SK-N-MC (cell line): ENCODE measurements at regions not wholly inside any gene's neighbourhood (a gene's known extent, or its start where the extent isn't known, plus 50 kb on each side); places are given as distances from the start of the nearest gene placed in this dataset.

Experiments used
- DNase-seq: peaks from one replicate; pipeline ENCODE4 v3.0.0-alpha.2; 2011; ENCODE audit warnings: low read depth, low spot score
- H3K27ac ChIP-seq: fragments of 200-600 bp; sonication (generic); 2 replicates; pipeline ENCODE4 v1.5.1; 2016; ENCODE audit warnings: mixed run types
- H3K36me3 ChIP-seq: fragments of 200-600 bp; sonication (generic); 2 replicates; pipeline ENCODE4 v1.6.1; 2017; ENCODE audit warnings: antibody characterized with exemption, low read length, mixed read lengths; ENCODE audit not compliant: insufficient read depth
- H3K4me3 ChIP-seq: fragments of 200-600 bp; sonication (generic); 2 replicates; pipeline ENCODE4 v1.5.1; 2016
- H3K9ac ChIP-seq: fragments of 200-600 bp; sonication (generic); 2 replicates; pipeline ENCODE4 v1.8.0; 2017; ENCODE audit warnings: mixed run types, mixed read lengths; ENCODE audit not compliant: insufficient read length
- H3K9me3 ChIP-seq: fragments of 200-600 bp; sonication (generic); 2 replicates; pipeline ENCODE4 v1.6.1; 2017; ENCODE audit warnings: low read depth, mild to moderate bottlenecking, antibody characterized with exemption, low read length, moderate library complexity, mixed read lengths
- EZH2 ChIP-seq: fragments of 200-600 bp; sonication (generic); IDR thresholded peaks from one replicate; pipeline ENCODE4 v1.6.1; 2017; ENCODE audit warnings: antibody characterized with exemption
- FOXP2 ChIP-seq: optimal IDR thresholded peaks from 2 replicates; pipeline ENCODE3; 2011; ENCODE audit warnings: mild to moderate bottlenecking, moderate library complexity; ENCODE audit not compliant: insufficient read depth; ENCODE audit errors: extremely low read length, control extremely low read depth
- POLR2AphosphoS5 ChIP-seq: IDR thresholded peaks from 2 replicates; pipeline ENCODE4 v1.6.1; 2012; ENCODE audit warnings: mild to moderate bottlenecking, low read depth, low read length, borderline replicate concordance

DNA sequence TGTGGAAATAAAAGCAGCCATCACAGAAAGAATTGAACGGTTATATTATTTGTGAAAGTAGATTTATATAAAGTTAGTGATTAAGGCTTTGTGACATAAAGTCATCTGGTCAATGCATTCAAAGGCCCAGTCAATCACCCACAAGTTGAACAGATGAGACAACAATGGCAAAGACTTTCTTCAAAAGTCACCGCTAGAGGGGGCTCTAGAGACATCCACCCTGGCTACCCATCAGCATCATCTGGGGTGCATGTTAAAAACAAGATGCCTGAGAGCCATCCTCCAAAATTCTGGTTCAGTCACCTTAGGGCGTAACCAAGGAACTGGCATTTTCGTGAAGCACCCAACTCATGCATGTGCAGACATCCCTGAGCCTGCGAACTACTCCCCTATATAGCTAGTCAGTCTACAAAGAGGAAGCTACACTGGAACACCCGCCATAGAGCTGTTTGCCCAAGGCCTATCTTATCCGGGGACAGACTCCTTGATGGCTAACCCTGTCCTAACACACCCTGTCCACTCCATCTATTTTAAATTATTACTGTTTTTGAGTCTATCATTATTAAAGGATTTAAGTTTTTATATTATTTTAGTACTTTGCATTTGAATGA is 970.5 kb downstream of the UQCRFS1 start:
- TF ChIP-seq POLR2AphosphoS5 (no peak), FOXP2 (no peak), EZH2 (no peak)
- H3K9ac ChIP-seq: no peak overlapping the region
- no peaks in the 10 kb centered on the region for H3K36me3 ChIP-seq
- no peak for DNase-seq
- no peak overlapping the region for H3K4me3 ChIP-seq
- H3K9me3 ChIP-seq: no peaks in the 10 kb centered on the region
- no peak overlapping the region for H3K27ac ChIP-seq

DNA sequence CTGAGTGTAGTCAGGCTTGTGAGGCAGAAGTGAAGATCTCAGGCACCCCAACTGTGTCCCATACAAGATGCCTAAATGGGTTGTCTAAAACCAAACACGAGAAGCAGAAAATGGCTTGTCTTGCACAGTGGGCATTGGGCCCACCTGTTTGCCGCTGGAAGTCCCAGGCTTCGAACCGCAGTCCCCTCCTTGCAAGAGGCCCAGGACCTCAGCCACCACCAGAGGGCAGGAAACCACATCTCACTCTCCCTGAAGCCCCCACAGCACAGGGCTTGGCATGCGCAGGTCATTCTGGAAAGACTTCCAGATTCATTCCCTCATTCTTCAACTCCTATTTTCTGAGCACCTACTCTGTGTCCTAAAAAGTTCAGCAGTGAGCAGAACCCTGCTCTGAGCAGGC is 973.7 kb downstream of the UQCRFS1 start:
- Histone ChIP-seq H3K9me3 (no peaks in the 10 kb centered on the region), H3K4me3 (no peak overlapping the region), H3K9ac (no peak overlapping the region), H3K36me3 (no peaks in the 10 kb centered on the region), H3K27ac (no peak overlapping the region)
- no peak for TF ChIP-seq POLR2AphosphoS5
- no peak for TF ChIP-seq FOXP2
- TF ChIP-seq EZH2: no peak
- no peak for DNase-seq

DNA sequence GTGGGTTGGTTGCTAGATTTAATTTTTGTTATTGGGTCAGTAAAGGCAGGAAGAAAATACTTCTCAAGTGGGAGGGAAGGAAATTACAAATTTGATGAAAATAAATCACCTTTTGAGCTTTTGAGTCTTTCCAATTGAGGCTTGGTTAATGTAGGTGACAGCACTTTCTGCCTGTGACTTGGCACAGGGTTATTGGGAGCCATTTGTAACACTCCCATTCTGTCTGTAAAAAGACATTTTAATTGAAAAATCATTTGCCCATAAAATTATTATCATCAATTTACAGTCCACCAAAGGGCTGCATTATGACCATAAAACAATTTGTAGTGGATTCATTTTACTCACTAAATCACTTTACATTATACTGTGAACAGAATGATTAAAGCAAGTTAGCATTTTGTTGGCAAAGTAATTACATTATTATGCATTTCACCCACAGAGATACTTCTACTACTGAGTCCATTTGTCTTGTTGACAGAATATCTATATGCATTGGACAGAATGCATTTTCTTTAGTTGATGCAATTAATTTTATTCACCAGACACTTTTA is 974.6 kb downstream of the UQCRFS1 start:
- TF ChIP-seq FOXP2 (no peak), EZH2 (no peak), POLR2AphosphoS5 (no peak)
- no peaks in the 10 kb centered on the region for H3K36me3 ChIP-seq
- no peaks in the 10 kb centered on the region for H3K9me3 ChIP-seq
- DNase-seq: no peak
- no peak overlapping the region for H3K9ac ChIP-seq
- no peak overlapping the region for H3K27ac ChIP-seq
- H3K4me3 ChIP-seq: no peak overlapping the region

DNA sequence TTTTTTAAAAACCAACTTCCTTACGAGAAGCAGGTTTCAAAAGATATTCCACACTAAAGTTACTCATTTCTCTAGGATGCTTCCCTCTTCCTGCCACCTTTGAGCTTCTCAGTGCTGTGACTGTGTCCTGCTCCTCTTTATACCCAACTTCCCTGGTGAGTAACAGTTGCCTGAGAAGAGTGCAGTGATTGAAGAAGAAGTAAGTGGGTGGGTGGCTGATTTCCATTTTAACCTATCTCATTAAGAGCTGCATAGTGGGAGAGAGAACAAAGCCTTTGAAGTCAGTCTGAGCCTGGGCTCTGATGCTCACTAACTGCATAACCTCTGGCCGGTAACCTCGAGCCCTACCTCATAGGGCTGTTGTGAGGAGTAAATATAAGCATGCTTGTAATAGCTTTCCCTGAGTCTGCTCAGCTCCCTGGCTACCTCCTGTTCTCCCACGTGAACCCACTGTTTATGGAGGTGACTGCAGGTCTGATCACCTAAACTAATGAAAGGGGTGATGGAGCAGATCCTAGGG is 977.3 kb downstream of the UQCRFS1 start:
- TF ChIP-seq POLR2AphosphoS5: no peak
- TF ChIP-seq FOXP2: no peak
- no peak for TF ChIP-seq EZH2
- Histone ChIP-seq H3K9me3 (no peaks in the 10 kb centered on the region), H3K9ac (no peak overlapping the region), H3K27ac (no peak overlapping the region), H3K4me3 (no peak overlapping the region), H3K36me3 (no peaks in the 10 kb centered on the region)
- no peak for DNase-seq

DNA sequence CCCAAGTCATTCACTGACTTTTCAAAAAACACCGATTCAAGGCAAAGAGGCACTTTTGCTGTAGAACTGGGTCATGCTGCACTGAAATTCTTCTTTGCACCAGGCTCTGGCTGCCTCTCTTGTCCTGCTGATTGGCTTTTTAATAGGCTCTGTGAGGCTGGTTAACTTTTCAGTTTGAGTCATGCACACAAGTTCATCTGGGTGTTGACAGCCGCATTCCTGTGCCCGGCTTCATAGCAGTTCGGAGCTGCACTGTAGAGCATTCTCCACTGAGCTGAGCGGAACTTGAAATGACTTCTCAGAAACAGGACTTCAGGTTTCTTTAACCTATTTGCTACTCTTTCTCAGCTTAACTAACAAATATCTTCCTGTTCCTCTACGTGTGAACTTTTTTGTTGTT is 978.3 kb downstream of the UQCRFS1 start:
- Histone ChIP-seq H3K27ac (no peak overlapping the region), H3K36me3 (no peaks in the 10 kb centered on the region), H3K4me3 (no peak overlapping the region), H3K9ac (no peak overlapping the region), H3K9me3 (no peaks in the 10 kb centered on the region)
- TF ChIP-seq EZH2 (no peak), POLR2AphosphoS5 (no peak)
- DNase-seq: no peak

GRCh38 chr19:28228854-28229253 is 984.1 kb downstream of the UQCRFS1 start:
- DNase-seq: no peak
- no peak for TF ChIP-seq FOXP2
- no peak for TF ChIP-seq EZH2
- TF ChIP-seq POLR2AphosphoS5: no peak
- no peak overlapping the region for H3K27ac ChIP-seq
- no peaks in the 10 kb centered on the region for H3K9me3 ChIP-seq
- H3K4me3 ChIP-seq: no peak overlapping the region
- no peak overlapping the region for H3K9ac ChIP-seq
- no peaks in the 10 kb centered on the region for H3K36me3 ChIP-seq

DNA sequence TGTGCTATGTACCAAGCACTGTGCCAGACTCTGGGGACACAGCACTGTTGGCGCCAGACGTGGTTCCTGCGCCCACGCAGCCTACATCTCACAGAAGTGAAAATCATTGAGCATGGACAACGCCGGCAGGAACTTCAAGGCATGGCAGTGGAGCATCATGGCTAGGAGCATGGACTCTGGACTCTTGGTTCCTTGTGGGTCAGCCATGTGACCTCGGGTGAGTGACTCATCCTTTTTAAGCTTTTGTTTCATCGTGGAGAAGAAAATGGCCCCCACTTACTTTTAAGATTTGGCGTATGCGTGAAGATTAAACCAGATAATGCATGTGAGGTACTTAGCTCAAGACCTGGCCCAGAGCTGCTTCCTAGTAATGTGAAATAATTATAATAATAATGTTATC is 988.5 kb downstream of the UQCRFS1 start:
- Histone ChIP-seq H3K27ac (no peak overlapping the region), H3K9me3 (no peaks in the 10 kb centered on the region), H3K4me3 (no peak overlapping the region), H3K9ac (no peak overlapping the region), H3K36me3 (no peaks in the 10 kb centered on the region)
- DNase-seq: no peak
- no peak for TF ChIP-seq EZH2
- no peak for TF ChIP-seq POLR2AphosphoS5
- no peak for TF ChIP-seq FOXP2

GRCh38 chr19:28221736-28222135 is 991.2 kb downstream of the UQCRFS1 start:
- Histone ChIP-seq H3K9me3 (no peaks in the 10 kb centered on the region), H3K36me3 (no peaks in the 10 kb centered on the region), H3K9ac (no peak overlapping the region), H3K4me3 (no peak overlapping the region), H3K27ac (no peak overlapping the region)
- TF ChIP-seq EZH2 (no peak), FOXP2 (no peak), POLR2AphosphoS5 (no peak)
- DNase-seq: no peak

GRCh38 chr19:28218728-28219127 is 994.2 kb downstream of the UQCRFS1 start:
- Histone ChIP-seq H3K9ac (no peak overlapping the region), H3K27ac (no peak overlapping the region), H3K9me3 (no peaks in the 10 kb centered on the region), H3K36me3 (no peaks in the 10 kb centered on the region), H3K4me3 (no peak overlapping the region)
- TF ChIP-seq FOXP2 (no peak), POLR2AphosphoS5 (no peak), EZH2 (no peak)
- no peak for DNase-seq
